HEK293T (cell line): ENCODE measurements at regions not wholly inside any gene's neighbourhood (a gene's known extent, or its start where the extent isn't known, plus 50 kb on each side); places are given as distances from the start of the nearest gene placed in this dataset.
A peak's percentile ranks its signal among the peaks of the same experiment; 100 is the strongest.
"Not testable (repeated sequence)": the region's sequence is repeated elsewhere in the genome, so short reads cannot be mapped to it uniquely, and the experiment has no call there.

ENCODE experiments used
- CTCF ChIA-PET: fragments of 350-600 bp; formaldehyde crosslinking; extraction: SDS; loops from one replicate; lab custom pipeline; 2021; ENCODE audit warnings: antibody characterized with exemption, inconsistent platforms; lab: Yijun Ruan, JAX
- POLR2A ChIA-PET: fragments of 350-600 bp; formaldehyde crosslinking; extraction: SDS; loops from one replicate; lab custom pipeline; 2020; ENCODE audit warnings: antibody characterized with exemption, inconsistent platforms; lab: Yijun Ruan, JAX
- DNase-seq: peaks from one replicate; pipeline ENCODE4 v3.0.0; 2012; ENCODE audit warnings: mixed read lengths; ENCODE audit errors: extremely low spot score
- ARNT ChIP-seq: fragments of 450-650 bp; IDR thresholded peaks from 2 replicates; pipeline ENCODE4 v1.6.1; 2017; ENCODE audit warnings: mild to moderate bottlenecking
- BHLHE40 ChIP-seq: fragments of 450-650 bp; IDR thresholded peaks from 2 replicates; pipeline ENCODE4 v1.6.1; 2016; ENCODE audit warnings: mild to moderate bottlenecking, moderate library complexity, borderline replicate concordance
- CTBP1 ChIP-seq: fragments of 450-650 bp; IDR thresholded peaks from 2 replicates; pipeline ENCODE4 v1.6.1; 2016; ENCODE audit warnings: borderline replicate concordance
- ELF4 ChIP-seq: fragments of 450-650 bp; IDR thresholded peaks from 2 replicates; pipeline ENCODE4 v1.6.1; 2017; ENCODE audit warnings: antibody characterized with exemption
- FOXA1 ChIP-seq: fragments of 450-650 bp; IDR thresholded peaks from 2 replicates; pipeline ENCODE4 v1.6.1; 2016; ENCODE audit warnings: mild to moderate bottlenecking
- FOXK2 ChIP-seq: fragments of 450-650 bp; IDR thresholded peaks from 2 replicates; pipeline ENCODE4 v1.6.1; 2016; ENCODE audit warnings: mild to moderate bottlenecking
- FOXM1 ChIP-seq: fragments of 450-650 bp; IDR thresholded peaks from 2 replicates; pipeline ENCODE4 v1.6.1; 2017; ENCODE audit warnings: mild to moderate bottlenecking, borderline replicate concordance
- HDGF ChIP-seq: fragments of 450-650 bp; IDR thresholded peaks from 2 replicates; pipeline ENCODE4 v1.6.1; 2017; ENCODE audit warnings: antibody characterized with exemption, borderline replicate concordance
- L3MBTL2 ChIP-seq: fragments of 450-650 bp; conservative IDR thresholded peaks from 2 replicates; pipeline ENCODE4 v1.6.1; 2016; ENCODE audit warnings: mild to moderate bottlenecking
- LEF1 ChIP-seq: fragments of 450-650 bp; IDR thresholded peaks from 2 replicates; pipeline ENCODE4 v1.6.1; 2017; ENCODE audit warnings: mild to moderate bottlenecking, borderline replicate concordance
- NFRKB ChIP-seq: fragments of 450-650 bp; IDR thresholded peaks from 2 replicates; pipeline ENCODE4 v1.6.1; 2016; ENCODE audit warnings: mild to moderate bottlenecking, moderate library complexity
- SP1 ChIP-seq: fragments of 450-650 bp; IDR thresholded peaks from 2 replicates; pipeline ENCODE4 v1.6.1; 2017
- SUZ12 ChIP-seq: fragments of 450-650 bp; IDR thresholded peaks from 2 replicates; pipeline ENCODE4 v1.6.1; 2016; ENCODE audit warnings: mild to moderate bottlenecking
- TARDBP ChIP-seq: fragments of 450-650 bp; IDR thresholded peaks from 2 replicates; pipeline ENCODE4 v1.6.1; 2016
- ZNF384 ChIP-seq: fragments of 450-650 bp; IDR thresholded peaks from 2 replicates; pipeline ENCODE4 v1.6.1; 2016
- TF ChIP-seq, protein P1 (sequence below): fragments of 450-650 bp; IDR thresholded peaks from 2 replicates; pipeline ENCODE4 v1.6.1; 2016

DNA sequence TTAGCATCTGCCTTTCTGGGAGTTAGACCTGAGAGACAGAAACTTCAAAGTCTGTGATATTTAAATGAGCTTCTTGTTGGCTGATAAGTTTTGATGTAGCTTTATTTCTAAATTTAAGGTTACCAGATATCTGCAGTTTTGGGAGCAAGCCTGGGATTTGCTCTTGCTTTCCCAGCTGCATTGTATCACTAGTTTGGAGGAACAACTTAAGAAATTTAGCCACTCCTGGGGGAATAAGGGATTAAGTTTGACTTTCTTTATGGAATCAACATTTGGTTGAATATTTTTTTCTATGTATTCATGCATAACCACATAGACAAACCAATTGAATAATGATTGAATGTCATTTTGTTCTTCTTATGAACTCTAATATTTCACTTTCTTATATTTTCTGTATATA, 178.6 kb downstream of the POLR1F start:
- no peak for TF ChIP-seq CTBP1
- no peak for TF ChIP-seq ARNT
- no peak for TF ChIP-seq SP1
- no peak for TF ChIP-seq FOXM1
- no peak for TF ChIP-seq NFRKB
- TF ChIP-seq BHLHE40, result no peak
- TF ChIP-seq ELF4, result no peak
- TF ChIP-seq HDGF, result no peak
- TF ChIP-seq SUZ12, result no peak
- no peak for TF ChIP-seq FOXA1
- no peak for TF ChIP-seq LEF1
- no peak for TF ChIP-seq ZNF384
- TF ChIP-seq FOXK2, result no peak
- no peak for TF ChIP-seq TARDBP
- TF ChIP-seq, protein P1, sequence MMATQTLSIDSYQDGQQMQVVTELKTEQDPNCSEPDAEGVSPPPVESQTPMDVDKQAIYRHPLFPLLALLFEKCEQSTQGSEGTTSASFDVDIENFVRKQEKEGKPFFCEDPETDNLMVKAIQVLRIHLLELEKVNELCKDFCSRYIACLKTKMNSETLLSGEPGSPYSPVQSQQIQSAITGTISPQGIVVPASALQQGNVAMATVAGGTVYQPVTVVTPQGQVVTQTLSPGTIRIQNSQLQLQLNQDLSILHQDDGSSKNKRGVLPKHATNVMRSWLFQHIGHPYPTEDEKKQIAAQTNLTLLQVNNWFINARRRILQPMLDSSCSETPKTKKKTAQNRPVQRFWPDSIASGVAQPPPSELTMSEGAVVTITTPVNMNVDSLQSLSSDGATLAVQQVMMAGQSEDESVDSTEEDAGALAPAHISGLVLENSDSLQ, result no peak
- no peak for TF ChIP-seq L3MBTL2
- POLR2A ChIA-PET, result no interaction called here

DNA sequence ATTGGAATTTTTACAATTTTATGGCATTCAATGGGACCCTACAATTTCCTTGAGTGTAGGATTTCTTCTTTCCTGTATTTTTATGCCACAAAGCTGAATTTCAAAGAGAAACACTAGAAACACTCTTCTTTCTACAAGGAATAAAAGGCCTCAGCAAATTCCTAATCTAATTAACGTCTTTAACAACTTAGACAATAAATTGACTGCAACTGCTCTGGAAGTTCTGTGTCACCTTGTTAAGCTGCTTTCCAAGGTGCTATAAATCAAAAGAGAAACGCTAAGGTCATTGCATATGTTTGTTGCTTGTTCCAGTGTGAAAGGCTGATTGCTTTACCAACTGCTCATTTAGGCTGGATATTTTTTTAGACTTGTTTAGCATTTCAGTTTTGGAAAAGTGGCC, 182.2 kb downstream of the POLR1F start:
- CTCF ChIA-PET, result no interaction called here
- DNase-seq, result no peak
- POLR2A ChIA-PET, result no interaction called here
- TF ChIP-seq, protein P1, result peak; percentile 65
- no peak for TF ChIP-seq CTBP1

More for the DNA sequence above, 178.6 kb downstream of the POLR1F start:
- CTCF ChIA-PET, result no interaction called here
- DNase-seq, result no peak

DNA sequence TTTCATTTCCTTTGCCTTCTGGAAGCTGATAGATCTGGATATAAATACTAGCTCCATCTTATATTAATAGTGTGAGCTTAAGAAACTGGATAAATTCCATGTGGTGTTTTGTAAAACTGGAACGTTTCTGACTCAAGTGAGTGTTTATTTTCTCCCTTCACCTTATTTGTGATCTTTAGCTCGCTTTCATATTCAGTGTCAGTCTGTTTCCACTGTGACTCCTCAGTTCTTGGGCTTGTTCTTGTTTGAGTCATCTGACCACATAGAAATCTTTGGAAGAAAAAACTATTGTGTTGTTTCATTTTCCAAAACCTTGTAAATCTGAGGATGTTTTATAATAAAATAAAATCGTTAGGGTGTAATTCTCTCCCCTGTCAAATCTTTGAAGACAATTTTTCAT, 186.4 kb downstream of the POLR1F start:
- POLR2A ChIA-PET, result no interaction called here
- CTCF ChIA-PET, result no interaction called here
- DNase-seq, result no peak
- no peak for TF ChIP-seq L3MBTL2
- TF ChIP-seq, protein P1, result peak; percentile 44

DNA sequence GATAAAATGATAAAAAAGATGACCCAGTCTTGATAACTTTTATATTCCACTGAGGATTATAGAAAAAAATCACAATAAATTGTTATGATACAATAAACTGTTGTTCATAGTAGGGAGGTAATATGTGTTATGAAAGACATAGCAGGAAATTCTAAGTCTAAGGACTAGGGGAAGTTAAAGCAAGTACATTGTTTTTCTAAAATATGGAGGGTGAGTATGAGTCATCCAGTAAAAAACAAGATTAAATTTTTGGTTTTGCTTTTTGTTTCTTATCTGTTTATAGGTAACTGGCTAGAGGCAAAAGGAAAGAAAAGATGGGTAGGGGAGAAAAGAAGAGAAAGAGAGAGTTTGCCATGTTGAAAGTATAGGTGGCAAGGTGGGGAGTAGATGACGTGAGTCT, 188.4 kb downstream of the POLR1F start:
- ChIA-PET CTCF (no interaction called here), POLR2A (no interaction called here)
- DNase-seq, result no peak
- TF ChIP-seq SP1, result no peak
- TF ChIP-seq, protein P1, result no peak
- TF ChIP-seq HDGF, result no peak
- TF ChIP-seq TARDBP, result no peak
- no peak for TF ChIP-seq ELF4
- no peak for TF ChIP-seq L3MBTL2
- no peak for TF ChIP-seq FOXM1
- TF ChIP-seq FOXA1, result no peak
- no peak for TF ChIP-seq BHLHE40
- TF ChIP-seq FOXK2, result no peak
- no peak for TF ChIP-seq NFRKB
- TF ChIP-seq ZNF384, result no peak

DNA sequence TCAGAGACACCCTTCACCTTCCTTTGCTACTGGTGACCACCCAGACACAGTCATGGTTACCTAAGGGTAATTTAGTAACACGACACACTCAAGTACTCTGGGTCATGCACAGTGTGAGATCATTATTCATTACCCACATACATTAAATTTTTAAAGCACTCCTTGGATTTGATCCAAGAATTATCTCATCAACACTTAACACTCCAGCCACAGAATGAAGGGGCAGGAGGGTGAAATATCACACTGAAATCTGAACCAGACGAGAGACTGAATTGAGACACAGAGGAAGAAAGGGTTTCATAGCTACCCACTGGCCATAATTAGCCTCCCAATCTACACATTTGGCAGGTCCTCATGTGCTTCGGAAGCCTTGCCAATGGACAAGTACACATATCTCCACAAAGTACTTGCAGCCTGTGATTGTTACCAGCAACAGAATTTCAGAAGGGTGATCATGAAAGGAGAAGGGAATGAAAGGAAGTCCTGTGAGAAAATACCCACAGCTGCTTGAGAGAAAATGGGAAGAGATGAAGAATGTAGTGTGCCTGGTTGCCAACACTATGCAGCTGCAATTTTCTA, 189.3 kb downstream of the POLR1F start:
- TF ChIP-seq CTBP1, result no peak
- TF ChIP-seq ARNT, result peak; percentile 51; the same call in 1 of the 2 replicates
- TF ChIP-seq, protein P1, result peak; percentile 74
- CTCF ChIA-PET, result interaction anchor here (1.1 kb wide), 1 partner anchor 40 kb away, joined by 4 read pairs; no protein-coding TSS in a partner anchor
- POLR2A ChIA-PET, result no interaction called here
- DNase-seq, result peak; percentile 36

DNA sequence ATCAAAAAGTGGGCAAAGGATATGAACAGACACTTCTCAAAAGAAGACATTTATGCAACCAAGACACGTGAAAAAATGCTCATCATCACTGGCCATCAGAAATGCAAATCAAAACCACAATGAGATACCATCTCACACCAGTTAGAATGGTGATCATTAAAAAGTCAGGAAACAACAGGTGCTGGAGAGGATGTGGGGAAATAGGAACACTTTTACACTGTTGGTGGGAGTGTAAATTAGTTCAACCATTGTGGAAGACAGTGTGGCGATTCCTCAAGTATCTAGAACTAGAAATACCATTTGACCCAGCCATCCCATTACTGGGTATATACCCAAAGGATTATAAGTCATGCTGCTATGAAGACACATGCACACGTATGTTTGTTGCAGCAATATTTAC, 191.3 kb downstream of the POLR1F start:
- DNase-seq, POLR2A ChIA-PET, CTCF ChIA-PET: not testable (repeated sequence)

DNA sequence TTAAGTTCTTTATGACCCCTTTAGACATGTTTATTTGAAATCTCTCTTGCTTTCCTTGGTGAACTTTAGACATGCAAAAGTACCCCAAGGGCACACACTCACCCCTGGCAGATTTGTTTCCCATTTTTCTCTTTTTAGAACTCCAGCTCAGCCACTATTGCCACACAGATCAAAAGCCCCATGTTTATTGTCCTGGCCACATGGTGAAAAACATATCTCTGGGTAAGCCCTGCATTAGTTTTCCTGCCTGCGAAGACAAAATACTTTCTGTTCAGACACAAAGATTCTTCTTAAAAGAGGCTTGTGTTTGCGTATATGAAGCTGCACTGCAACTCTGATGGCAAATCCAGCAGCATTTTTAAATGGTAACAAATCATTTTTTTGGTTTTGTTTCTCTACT, 200.0 kb downstream of the POLR1F start:
- no peak for DNase-seq
- ChIA-PET CTCF (no interaction called here), POLR2A (no interaction called here)
- peak; percentile 19; the same call in 1 of the 2 replicates for TF ChIP-seq L3MBTL2
- no peak for TF ChIP-seq SP1
